HepG2 (cell line): ENCODE measurements at regions not wholly inside any gene's neighbourhood (a gene's known extent, or its start where the extent isn't known, plus 50 kb on each side); places are given as distances from the start of the nearest gene placed in this dataset.

Experiments
- RAD21 ChIP-seq: fragments of 450-650 bp; formaldehyde crosslinking; IDR thresholded peaks from 2 replicates; pipeline ENCODE4 v1.5.0; 2020; ENCODE audit warnings: mild to moderate bottlenecking
- TF ChIP-seq, protein P1 (sequence below): sonication (generic); formaldehyde crosslinking; conservative IDR thresholded peaks from 2 replicates; pipeline ENCODE4 v1.8.1; 2023; ENCODE audit warnings: missing genetic modification reagents

DNA sequence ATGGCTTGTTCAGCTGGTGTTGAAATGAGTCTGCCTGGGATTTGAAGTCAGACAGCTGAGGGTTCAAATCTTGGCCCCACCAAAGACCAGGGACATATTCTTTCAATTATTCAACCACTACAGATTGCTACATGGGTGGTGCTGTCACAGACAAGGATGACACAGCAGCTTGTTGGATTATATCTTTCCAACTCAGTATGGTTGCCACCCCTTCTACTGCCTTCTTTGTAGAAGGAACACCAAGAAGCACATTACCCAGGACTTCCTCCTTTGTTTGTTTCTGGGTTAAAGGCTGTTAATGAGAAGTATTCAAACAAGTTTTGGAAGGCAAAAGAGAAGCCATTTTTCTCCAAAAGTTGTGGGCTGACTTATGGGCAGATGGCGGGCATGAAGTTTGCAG lies 78.6 kb downstream of the COPRS start:
- no peak for TF ChIP-seq RAD21
- TF ChIP-seq, protein P1, sequence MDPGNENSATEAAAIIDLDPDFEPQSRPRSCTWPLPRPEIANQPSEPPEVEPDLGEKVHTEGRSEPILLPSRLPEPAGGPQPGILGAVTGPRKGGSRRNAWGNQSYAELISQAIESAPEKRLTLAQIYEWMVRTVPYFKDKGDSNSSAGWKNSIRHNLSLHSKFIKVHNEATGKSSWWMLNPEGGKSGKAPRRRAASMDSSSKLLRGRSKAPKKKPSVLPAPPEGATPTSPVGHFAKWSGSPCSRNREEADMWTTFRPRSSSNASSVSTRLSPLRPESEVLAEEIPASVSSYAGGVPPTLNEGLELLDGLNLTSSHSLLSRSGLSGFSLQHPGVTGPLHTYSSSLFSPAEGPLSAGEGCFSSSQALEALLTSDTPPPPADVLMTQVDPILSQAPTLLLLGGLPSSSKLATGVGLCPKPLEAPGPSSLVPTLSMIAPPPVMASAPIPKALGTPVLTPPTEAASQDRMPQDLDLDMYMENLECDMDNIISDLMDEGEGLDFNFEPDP, result no peak
